HL-60 (cell line): ENCODE measurements at regions not wholly inside any gene's neighbourhood (a gene's known extent, or its start where the extent isn't known, plus 50 kb on each side); places are given as distances from the start of the nearest gene placed in this dataset.

Source experiments
- POLR2AphosphoS5 ChIP-seq: IDR thresholded peaks from 2 replicates; pipeline ENCODE4 v1.6.1; 2012; ENCODE audit warnings: low read depth
- TF ChIP-seq, protein P1 (sequence below): IDR thresholded peaks from one replicate; pipeline ENCODE4 v1.5.1; 2011; ENCODE audit warnings: low read length, control low read depth, inconsistent platforms; ENCODE audit not compliant: insufficient read depth

- TF ChIP-seq POLR2AphosphoS5: no peak
- TF ChIP-seq, protein P1, sequence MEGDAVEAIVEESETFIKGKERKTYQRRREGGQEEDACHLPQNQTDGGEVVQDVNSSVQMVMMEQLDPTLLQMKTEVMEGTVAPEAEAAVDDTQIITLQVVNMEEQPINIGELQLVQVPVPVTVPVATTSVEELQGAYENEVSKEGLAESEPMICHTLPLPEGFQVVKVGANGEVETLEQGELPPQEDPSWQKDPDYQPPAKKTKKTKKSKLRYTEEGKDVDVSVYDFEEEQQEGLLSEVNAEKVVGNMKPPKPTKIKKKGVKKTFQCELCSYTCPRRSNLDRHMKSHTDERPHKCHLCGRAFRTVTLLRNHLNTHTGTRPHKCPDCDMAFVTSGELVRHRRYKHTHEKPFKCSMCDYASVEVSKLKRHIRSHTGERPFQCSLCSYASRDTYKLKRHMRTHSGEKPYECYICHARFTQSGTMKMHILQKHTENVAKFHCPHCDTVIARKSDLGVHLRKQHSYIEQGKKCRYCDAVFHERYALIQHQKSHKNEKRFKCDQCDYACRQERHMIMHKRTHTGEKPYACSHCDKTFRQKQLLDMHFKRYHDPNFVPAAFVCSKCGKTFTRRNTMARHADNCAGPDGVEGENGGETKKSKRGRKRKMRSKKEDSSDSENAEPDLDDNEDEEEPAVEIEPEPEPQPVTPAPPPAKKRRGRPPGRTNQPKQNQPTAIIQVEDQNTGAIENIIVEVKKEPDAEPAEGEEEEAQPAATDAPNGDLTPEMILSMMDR: no peak
These were observed 66.4 kb upstream of the TMC1 start for GRCh38 chr9:72454871-72455491.
